ENCODE measurements at regions not wholly inside any gene's neighbourhood (a gene's known extent, or its start where the extent isn't known, plus 50 kb on each side); places are given as distances from the start of the nearest gene placed in this dataset.

DNA sequence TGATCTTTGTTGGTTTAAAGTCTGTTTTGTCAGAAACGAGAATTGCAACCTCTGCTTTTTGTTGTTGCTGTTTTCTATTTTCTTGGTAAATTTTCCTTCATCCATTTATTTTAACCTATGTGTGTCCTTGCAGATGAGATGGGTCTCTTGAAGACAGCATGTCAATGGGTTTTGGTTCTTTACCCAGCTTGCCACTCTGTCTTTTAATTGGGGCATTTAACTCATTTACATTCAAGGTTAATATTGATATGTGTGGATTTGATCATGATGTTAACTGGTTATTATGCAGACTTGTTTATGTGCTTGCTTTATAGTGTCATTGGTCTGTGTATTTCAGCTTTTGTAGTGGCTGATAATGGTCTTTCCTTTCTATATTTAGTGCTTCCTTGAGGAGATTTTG lies 327.9 kb upstream of the SYT4 start:
- H3K27ac Mint-ChIP-seq: no peak overlapping the region

DNA sequence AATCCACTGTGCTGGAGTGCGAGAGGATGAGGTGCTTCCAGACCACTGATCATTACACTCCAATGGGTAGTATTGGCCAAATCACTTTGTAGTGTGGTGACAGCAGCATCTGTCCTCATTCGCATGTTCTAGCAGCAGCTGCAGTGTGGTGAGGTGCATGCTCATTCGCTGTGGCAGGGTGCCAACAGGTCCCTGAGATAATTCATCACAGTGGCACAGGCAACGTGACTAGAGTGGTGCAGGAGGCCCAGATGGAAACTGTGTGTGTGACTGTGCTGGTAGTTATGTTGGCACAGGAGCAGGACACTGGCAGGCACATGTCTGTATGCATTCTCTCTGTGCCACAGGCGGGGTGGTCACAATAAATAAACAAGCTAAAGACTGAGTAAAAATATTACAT lies 329.5 kb upstream of the SYT4 start:
- no peaks in the 10 kb centered on the region for H3K4me1 Mint-ChIP-seq
- no peaks in the 10 kb centered on the region for H3K36me3 Mint-ChIP-seq (ENCODE audit: low read depth)
- ChIA-PET POLR2A (no interaction called here), CTCF (interaction anchor here (0.6 kb wide), 1 partner anchor 246 kb away, joined by 3 read pairs; no protein-coding TSS in a partner anchor)
- H3K4me3 Mint-ChIP-seq: no peak overlapping the region
- H3K27ac Mint-ChIP-seq: no peak overlapping the region
- no peak for DNase-seq
- intact Hi-C loops (cut with DNase I, micrococcal nuclease): no loop called here
- no peak for ATAC-seq
- H3K27me3 Mint-ChIP-seq: no peaks in the 10 kb centered on the region
- peaks cover 10% of the 10 kb centered on the region for H3K9me3 Mint-ChIP-seq (ENCODE audit: low read depth)

More for the DNA sequence above, 327.9 kb upstream of the SYT4 start:
- peaks cover 10% of the 10 kb centered on the region for H3K9me3 Mint-ChIP-seq (ENCODE audit: low read depth)
- ATAC-seq: no peak
- DNase-seq: no peak
- intact Hi-C loops (cut with DNase I, micrococcal nuclease): no loop called here
- no peaks in the 10 kb centered on the region for H3K4me1 Mint-ChIP-seq
- H3K27me3 Mint-ChIP-seq: no peaks in the 10 kb centered on the region
- CTCF ChIA-PET: interaction anchor here (0.8 kb wide), 1 partner anchor 12 kb away, joined by 3 read pairs; no protein-coding TSS in a partner anchor
- H3K36me3 Mint-ChIP-seq (ENCODE audit: low read depth): no peaks in the 10 kb centered on the region
- POLR2A ChIA-PET: no interaction called here
- no peak overlapping the region for H3K4me3 Mint-ChIP-seq

DNA sequence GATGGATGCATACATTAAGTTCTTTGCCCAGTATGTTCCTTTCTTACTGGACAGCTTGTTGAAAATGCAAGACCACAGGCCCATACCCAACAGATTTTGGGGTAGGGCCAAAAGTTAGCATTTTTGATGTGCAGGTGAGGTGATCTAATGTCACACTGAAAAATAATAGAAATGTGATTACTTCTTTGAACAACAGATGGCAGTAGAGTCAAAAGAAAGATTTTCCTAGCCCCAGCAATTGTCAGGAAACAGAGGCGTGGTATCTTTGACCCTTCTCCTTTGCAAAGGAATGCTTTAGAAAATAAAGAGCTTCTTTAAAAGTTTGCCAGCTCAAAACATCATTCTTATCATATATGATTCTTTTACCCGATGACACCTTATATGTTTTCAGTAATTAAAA lies 343.6 kb upstream of the SYT4 start:
- intact Hi-C loops (cut with DNase I, micrococcal nuclease): loop anchor here (1.0 to 5.0 kb wide), 5 partner anchors 706 to 1764 kb away; no protein-coding TSS in a partner anchor
- H3K9me3 Mint-ChIP-seq (ENCODE audit: low read depth): no peaks in the 10 kb centered on the region
- H3K36me3 Mint-ChIP-seq (ENCODE audit: low read depth): no peaks in the 10 kb centered on the region
- H3K27me3 Mint-ChIP-seq: peaks cover 2% of the 10 kb centered on the region
- POLR2A ChIA-PET: no interaction called here
- DNase-seq (no peak), ATAC-seq (no peak)
- H3K4me3 Mint-ChIP-seq: no peak overlapping the region
- no peaks in the 10 kb centered on the region for H3K4me1 Mint-ChIP-seq
- CTCF ChIA-PET: interaction anchor here (0.7 to 1.5 kb wide), 5 partner anchors 13 to 1768 kb away, joined by 3 to 6 read pairs (median 5); no protein-coding TSS in a partner anchor
- no peak overlapping the region for H3K27ac Mint-ChIP-seq

DNA sequence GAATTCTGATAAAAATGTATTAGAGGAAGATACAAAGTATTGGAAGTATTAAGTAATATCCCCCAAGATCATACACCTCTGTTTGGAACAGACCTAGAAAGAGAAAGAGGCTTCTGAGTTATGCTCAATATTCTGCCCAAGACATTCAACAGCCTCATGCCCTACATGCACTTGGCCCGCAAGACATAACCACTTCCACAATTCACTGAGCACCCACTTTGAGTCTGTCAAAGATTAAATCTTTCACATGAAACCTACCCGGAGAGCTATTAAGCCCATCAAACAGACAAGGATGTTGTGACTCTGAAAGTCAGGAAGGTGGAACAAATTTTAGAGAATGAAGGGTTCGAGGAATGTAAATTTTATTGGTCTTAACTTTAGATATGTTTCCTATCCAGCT lies 344.7 kb upstream of the SYT4 start:
- intact Hi-C loops (cut with DNase I, micrococcal nuclease): loop anchor here (5.0 kb wide), 2 partner anchors 705 to 1590 kb away; no protein-coding TSS in a partner anchor

DNA sequence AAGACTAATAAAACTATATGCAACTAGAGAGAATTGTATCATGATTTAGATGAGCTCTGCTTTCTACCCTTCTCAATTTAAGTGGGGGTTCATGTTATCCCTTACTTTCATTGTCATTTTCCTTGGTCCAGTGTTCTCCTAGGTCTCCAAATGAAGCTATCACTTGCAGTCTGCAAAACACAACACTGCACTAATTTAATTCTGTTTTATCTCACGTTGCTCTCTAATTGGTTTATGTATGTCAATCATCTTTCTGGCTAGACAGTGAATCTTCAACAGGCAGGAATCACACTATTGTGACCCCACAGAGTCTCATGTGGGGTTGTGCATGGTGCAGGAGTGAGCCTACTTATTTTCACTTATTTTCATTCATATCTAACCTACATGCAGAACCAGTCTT lies 348.3 kb upstream of the SYT4 start:
- ChIA-PET POLR2A (no interaction called here), CTCF (no interaction called here)
- H3K9me3 Mint-ChIP-seq (ENCODE audit: low read depth): no peaks in the 10 kb centered on the region
- ATAC-seq: no peak
- no peak for DNase-seq
- no peaks in the 10 kb centered on the region for H3K4me1 Mint-ChIP-seq
- H3K36me3 Mint-ChIP-seq (ENCODE audit: low read depth): no peaks in the 10 kb centered on the region
- H3K4me3 Mint-ChIP-seq: no peak overlapping the region
- H3K27ac Mint-ChIP-seq: no peak overlapping the region
- no peaks in the 10 kb centered on the region for H3K27me3 Mint-ChIP-seq
- intact Hi-C loops (cut with DNase I, micrococcal nuclease): no loop called here

More for the DNA sequence above, 344.7 kb upstream of the SYT4 start:
- Mint-ChIP-seq H3K36me3 (ENCODE audit: low read depth) (no peaks in the 10 kb centered on the region), H3K4me3 (no peak overlapping the region), H3K27me3 (peaks cover 2% of the 10 kb centered on the region), H3K4me1 (no peaks in the 10 kb centered on the region), H3K27ac (no peak overlapping the region), H3K9me3 (ENCODE audit: low read depth) (no peaks in the 10 kb centered on the region)
- ATAC-seq (no peak), DNase-seq (no peak)
- ChIA-PET CTCF (interaction anchor here (1.4 to 1.5 kb wide), 2 partner anchors 12 to 1763 kb away, joined by 5 read pairs; no protein-coding TSS in a partner anchor), POLR2A (no interaction called here)

DNA sequence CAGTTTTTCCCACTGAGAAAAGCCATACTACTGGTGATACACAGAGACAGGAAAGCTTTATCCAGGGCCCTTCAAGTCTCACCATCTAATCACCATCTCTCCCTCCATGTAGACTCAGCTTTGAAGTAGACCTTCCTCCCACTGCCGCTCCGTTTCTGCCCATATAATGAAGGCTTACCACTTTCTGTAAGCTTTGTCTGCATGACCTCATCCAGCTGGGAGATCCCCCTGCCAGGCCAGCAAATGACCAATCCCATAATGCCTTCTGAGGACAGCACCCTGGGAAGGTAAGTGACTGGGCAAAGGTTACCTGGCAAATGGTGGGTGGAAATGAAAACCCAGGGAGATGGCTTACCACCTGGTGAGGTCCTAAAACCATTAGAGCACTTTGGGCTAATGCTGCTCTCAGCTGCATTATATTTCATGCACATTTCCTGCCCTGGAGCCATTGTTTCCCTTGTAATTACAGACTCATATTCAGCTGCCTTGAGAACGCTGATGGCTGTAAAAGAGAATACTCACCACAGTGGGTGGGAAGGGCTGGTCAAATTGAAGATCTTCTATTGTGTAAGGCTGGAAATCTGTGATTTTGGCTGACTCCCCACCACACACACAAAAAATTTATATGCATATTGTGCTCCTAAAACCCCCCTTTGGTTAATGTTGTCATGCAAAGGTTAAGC lies 350.7 kb upstream of the SYT4 start:
- Mint-ChIP-seq H3K36me3 (ENCODE audit: low read depth) (no peaks in the 10 kb centered on the region), H3K4me3 (no peak overlapping the region), H3K4me1 (no peaks in the 10 kb centered on the region), H3K27ac (no peak overlapping the region), H3K27me3 (no peaks in the 10 kb centered on the region), H3K9me3 (ENCODE audit: low read depth) (no peaks in the 10 kb centered on the region)
- POLR2A ChIA-PET: no interaction called here
- intact Hi-C loops (cut with DNase I, micrococcal nuclease): no loop called here
- ATAC-seq: no peak
- CTCF ChIA-PET: no interaction called here
- DNase-seq: no peak

DNA sequence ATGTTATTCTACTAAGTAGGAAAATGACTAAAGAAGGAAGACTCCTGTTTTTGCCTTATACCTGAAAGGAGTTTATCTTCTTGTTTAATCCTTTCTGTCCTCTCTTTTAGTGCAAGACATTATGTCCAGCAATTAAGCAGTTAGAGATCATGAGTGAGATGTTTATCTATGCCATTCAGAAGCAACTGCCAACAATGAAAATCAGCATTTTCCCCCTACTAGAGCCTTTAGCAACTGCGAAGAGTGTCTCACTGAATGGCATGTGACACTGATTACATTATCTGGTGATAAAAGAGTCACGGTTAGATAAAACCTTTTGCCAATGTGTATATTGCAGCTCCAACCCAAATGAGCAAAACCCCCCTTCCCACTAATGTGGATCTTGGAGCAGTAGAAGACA lies 357.7 kb upstream of the SYT4 start:
- no peak overlapping the region for H3K4me3 Mint-ChIP-seq
- CTCF ChIA-PET: no interaction called here
- no peak for DNase-seq
- no peaks in the 10 kb centered on the region for H3K27me3 Mint-ChIP-seq
- POLR2A ChIA-PET: no interaction called here
- H3K4me1 Mint-ChIP-seq: no peaks in the 10 kb centered on the region
- H3K27ac Mint-ChIP-seq: no peak overlapping the region
- no peak for ATAC-seq
- intact Hi-C loops (cut with DNase I, micrococcal nuclease): no loop called here
- H3K36me3 Mint-ChIP-seq (ENCODE audit: low read depth): no peaks in the 10 kb centered on the region
- peaks cover 4% of the 10 kb centered on the region for H3K9me3 Mint-ChIP-seq (ENCODE audit: low read depth)

DNA sequence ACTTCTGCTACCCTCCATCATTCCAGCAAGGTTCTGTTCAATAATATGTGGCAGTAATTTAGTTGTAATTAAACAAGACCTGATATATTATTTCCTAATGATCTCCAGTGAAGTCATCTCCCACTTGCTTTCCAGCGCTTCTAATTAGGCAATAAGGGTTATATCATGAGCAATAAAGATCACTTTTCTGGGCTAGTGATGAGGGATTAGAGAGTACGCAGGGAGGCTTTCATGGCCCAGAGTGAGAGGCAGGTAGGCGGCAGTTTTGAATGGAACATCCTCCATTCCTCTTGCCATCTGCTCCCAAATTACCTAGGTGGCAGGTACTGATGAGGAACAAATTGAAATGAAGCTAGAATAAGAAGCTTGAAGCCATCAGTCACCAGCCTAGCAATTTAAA lies 358.1 kb upstream of the SYT4 start:
- Mint-ChIP-seq H3K27ac (no peak overlapping the region), H3K9me3 (ENCODE audit: low read depth) (peaks cover 4% of the 10 kb centered on the region), H3K4me3 (no peak overlapping the region), H3K36me3 (ENCODE audit: low read depth) (no peaks in the 10 kb centered on the region), H3K27me3 (no peaks in the 10 kb centered on the region), H3K4me1 (no peaks in the 10 kb centered on the region)
- ChIA-PET CTCF (no interaction called here), POLR2A (no interaction called here)
- intact Hi-C loops (cut with DNase I, micrococcal nuclease): no loop called here
- DNase-seq: no peak
- no peak for ATAC-seq

DNA sequence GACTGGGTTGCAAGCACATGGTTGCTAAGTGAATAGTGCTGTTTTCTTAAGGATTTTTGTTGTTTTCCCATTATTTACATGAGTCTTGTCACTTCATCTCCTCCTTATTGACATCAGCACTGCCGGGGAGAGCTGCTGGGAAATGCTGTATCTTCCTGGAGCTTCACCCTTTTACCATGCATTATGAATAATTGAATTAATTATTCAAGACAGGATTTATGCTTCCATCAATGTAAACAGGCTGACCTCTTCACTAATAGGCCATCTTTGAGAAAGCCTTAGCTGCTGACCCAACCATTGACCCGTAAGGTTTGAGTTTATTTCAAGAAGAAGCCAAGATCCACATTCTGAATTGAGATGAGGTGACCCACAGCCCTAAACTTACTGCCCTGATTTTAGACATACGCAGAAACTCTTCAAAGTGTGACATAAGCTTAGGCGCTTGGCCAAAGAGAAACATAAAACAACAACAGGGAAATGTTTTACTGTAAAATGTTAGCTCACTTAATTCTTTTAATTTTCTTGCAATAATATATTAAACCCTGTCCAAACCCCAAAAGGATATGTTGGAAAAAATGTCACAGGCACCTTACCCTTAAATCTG lies 365.5 kb upstream of the SYT4 start:
- intact Hi-C loops (cut with DNase I, micrococcal nuclease): no loop called here
- H3K27ac Mint-ChIP-seq: no peak overlapping the region
- H3K4me3 Mint-ChIP-seq: no peak overlapping the region
- H3K27me3 Mint-ChIP-seq: no peaks in the 10 kb centered on the region
- H3K4me1 Mint-ChIP-seq: no peaks in the 10 kb centered on the region
- no peak for DNase-seq
- ATAC-seq: no peak
- H3K36me3 Mint-ChIP-seq (ENCODE audit: low read depth): no peaks in the 10 kb centered on the region
- POLR2A ChIA-PET: no interaction called here
- CTCF ChIA-PET: no interaction called here
- H3K9me3 Mint-ChIP-seq (ENCODE audit: low read depth): peaks cover 5% of the 10 kb centered on the region

DNA sequence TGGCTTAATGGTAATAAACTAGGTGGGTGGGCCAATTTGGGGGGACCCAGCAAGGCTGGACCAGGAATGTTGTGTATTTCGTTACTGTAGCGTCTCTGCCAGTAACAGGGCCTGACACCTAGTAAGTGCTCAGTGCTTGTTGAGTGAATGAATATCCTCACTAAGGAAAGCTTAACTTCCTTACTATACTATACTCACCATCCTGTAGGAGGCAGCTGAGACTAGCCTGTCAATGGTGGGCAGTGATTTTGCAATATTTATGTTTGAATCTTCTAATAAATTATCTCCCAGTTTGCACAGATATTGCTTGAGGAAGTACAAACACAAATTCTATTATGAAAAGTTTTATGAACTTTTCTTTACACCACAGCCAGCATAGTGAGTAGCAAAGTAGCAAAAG lies 370.7 kb upstream of the SYT4 start:
- H3K4me1 Mint-ChIP-seq: no peaks in the 10 kb centered on the region
- no peak for ATAC-seq
- no peak overlapping the region for H3K4me3 Mint-ChIP-seq
- H3K36me3 Mint-ChIP-seq (ENCODE audit: low read depth): no peaks in the 10 kb centered on the region
- no peak overlapping the region for H3K27ac Mint-ChIP-seq
- H3K9me3 Mint-ChIP-seq (ENCODE audit: low read depth): peaks cover 13% of the 10 kb centered on the region
- intact Hi-C loops (cut with DNase I, micrococcal nuclease): no loop called here
- ChIA-PET CTCF (no interaction called here), POLR2A (no interaction called here)
- DNase-seq: no peak
- no peaks in the 10 kb centered on the region for H3K27me3 Mint-ChIP-seq

DNA sequence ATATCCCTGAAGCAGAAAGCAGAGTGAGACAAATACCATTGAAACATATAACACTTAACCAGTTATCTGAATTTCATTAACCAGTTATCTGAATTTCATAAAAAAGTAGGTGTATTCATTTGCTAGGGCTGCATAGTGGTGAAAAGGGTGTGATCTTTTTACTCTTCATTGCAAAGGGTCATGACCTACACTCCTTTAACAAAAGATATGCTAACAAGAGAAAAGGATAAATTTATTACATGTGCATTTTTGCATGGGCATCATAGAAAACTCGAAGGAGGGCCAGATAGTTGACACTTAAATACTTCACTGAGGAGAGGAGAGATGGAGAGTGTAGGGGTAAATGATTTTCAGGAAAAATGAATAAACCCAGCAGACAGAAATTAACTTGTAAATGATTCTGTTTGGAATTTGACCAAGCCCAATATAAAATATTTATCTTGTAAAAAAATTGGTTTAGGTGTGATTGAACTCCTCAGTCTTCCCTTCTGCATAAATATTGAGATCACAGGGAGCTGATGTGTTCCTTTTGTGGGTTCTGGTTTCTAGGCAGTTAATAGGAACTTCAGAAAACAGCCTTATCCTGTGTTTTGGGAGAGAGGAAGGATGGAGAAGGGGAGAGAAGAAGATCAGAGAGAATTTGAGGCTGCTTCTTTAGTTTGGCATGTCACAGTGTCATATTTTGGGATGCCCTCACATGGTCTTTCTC lies 372.5 kb upstream of the SYT4 start:
- CTCF ChIA-PET: no interaction called here

DNA sequence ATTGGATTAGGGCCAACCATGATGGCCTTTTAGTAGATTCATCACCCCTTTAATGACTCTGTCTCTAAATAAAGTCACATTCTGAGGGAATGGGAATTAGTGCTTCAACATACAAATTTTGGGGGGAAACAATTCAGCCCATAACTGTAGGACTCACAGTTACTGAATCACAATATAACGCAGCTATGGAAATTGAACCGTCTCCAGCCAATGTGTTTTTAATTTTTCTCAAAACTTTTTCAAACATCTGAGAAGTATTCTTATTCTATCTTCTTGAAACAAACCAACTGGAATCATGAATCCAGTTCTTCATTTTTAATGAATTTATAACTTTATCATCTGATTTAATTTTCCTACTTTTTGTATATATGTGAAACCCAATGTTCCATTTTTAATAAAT lies 373.1 kb upstream of the SYT4 start:
- Mint-ChIP-seq H3K27ac (no peak overlapping the region), H3K27me3 (no peaks in the 10 kb centered on the region), H3K9me3 (ENCODE audit: low read depth) (peaks cover 22% of the 10 kb centered on the region), H3K4me1 (no peaks in the 10 kb centered on the region), H3K4me3 (no peak overlapping the region), H3K36me3 (ENCODE audit: low read depth) (no peaks in the 10 kb centered on the region)
- POLR2A ChIA-PET: no interaction called here
- intact Hi-C loops (cut with DNase I, micrococcal nuclease): no loop called here
- no peak for ATAC-seq
- DNase-seq: no peak
- CTCF ChIA-PET: no interaction called here

More for the DNA sequence above, 372.5 kb upstream of the SYT4 start:
- Mint-ChIP-seq H3K27ac (no peak overlapping the region), H3K9me3 (ENCODE audit: low read depth) (peaks cover 19% of the 10 kb centered on the region), H3K4me1 (no peaks in the 10 kb centered on the region), H3K4me3 (no peak overlapping the region), H3K27me3 (no peaks in the 10 kb centered on the region), H3K36me3 (ENCODE audit: low read depth) (no peaks in the 10 kb centered on the region)
- intact Hi-C loops (cut with DNase I, micrococcal nuclease): no loop called here
- DNase-seq (no peak), ATAC-seq (no peak)
- POLR2A ChIA-PET: no interaction called here
